ENCODE measurements at regions not wholly inside any gene's neighbourhood (a gene's known extent, or its start where the extent isn't known, plus 50 kb on each side); places are given as distances from the start of the nearest gene placed in this dataset.

- Mint-ChIP-seq H3K27me3 (no peaks in the 10 kb centered on the region), H3K4me3 (no peak overlapping the region), H3K9me3 (peaks cover 0 to 13% (median 6%) of the 10 kb centered on the region in 5 donors), H3K36me3 (no peaks in the 10 kb centered on the region), H3K27ac (no peak overlapping the region), H3K4me1 (no peaks in the 10 kb centered on the region)
- Histone ChIP-seq H3K9me3 (ENCODE audit: low read length) (no peaks in the 10 kb centered on the region), H3K27me3 (ENCODE audit: insufficient read depth, low read length, poor library complexity, severe bottlenecking) (no peaks in the 10 kb centered on the region), H3K36me3 (ENCODE audit: insufficient read depth, low read length) (no peaks in the 10 kb centered on the region), H3K4me3 (ENCODE audit: low read length) (no peak overlapping the region), H3K4me1 (ENCODE audit: insufficient read depth, low read length) (no peaks in the 10 kb centered on the region), H3K27ac (ENCODE audit: low read depth, low read length) (no peak overlapping the region)
- ChIA-PET POLR2A (no interaction called here), CTCF (no interaction called here)
- DNase-seq = no peak
These were observed 497.3 kb downstream of the CCDC85A start for GRCh38 chr2:56680971-56681631.

- no peak overlapping the region for H3K27ac ChIP-seq (ENCODE audit: low read depth, low read length)
- no peaks in the 10 kb centered on the region for H3K27me3 ChIP-seq (ENCODE audit: insufficient read depth, low read length, poor library complexity, severe bottlenecking)
- Mint-ChIP-seq H3K4me3 (no peak overlapping the region), H3K36me3 (no peaks in the 10 kb centered on the region), H3K4me1 (no peaks in the 10 kb centered on the region), H3K27ac (peak overlapping the region in 1 of 8 donors; percentile 56), H3K27me3 (no peaks in the 10 kb centered on the region), H3K9me3 (peaks cover 0 to 18% (median 7%) of the 10 kb centered on the region in 5 donors)
- no peak for DNase-seq
- CTCF ChIA-PET = no interaction called here
- no peaks in the 10 kb centered on the region for H3K4me1 ChIP-seq (ENCODE audit: insufficient read depth, low read length)
- POLR2A ChIA-PET = no interaction called here
- no peak overlapping the region for H3K4me3 ChIP-seq (ENCODE audit: low read length)
- no peaks in the 10 kb centered on the region for H3K9me3 ChIP-seq (ENCODE audit: low read length)
- H3K36me3 ChIP-seq (ENCODE audit: insufficient read depth, low read length) = no peaks in the 10 kb centered on the region
These were observed 498.0 kb downstream of the CCDC85A start for GRCh38 chr2:56681659-56682396.

GRCh38 chr2:56682397-56682760 is 498.6 kb downstream of the CCDC85A start:
- no peak overlapping the region for H3K4me3 ChIP-seq (ENCODE audit: low read length)
- Mint-ChIP-seq H3K27me3 (no peaks in the 10 kb centered on the region), H3K4me1 (no peaks in the 10 kb centered on the region), H3K36me3 (no peaks in the 10 kb centered on the region), H3K27ac (no peak overlapping the region), H3K4me3 (no peak overlapping the region), H3K9me3 (peaks cover 0 to 18% (median 7%) of the 10 kb centered on the region in 5 donors)
- H3K9me3 ChIP-seq (ENCODE audit: low read length) = no peaks in the 10 kb centered on the region
- no peaks in the 10 kb centered on the region for H3K4me1 ChIP-seq (ENCODE audit: insufficient read depth, low read length)
- CTCF ChIA-PET = no interaction called here
- no peak for DNase-seq
- no peaks in the 10 kb centered on the region for H3K36me3 ChIP-seq (ENCODE audit: insufficient read depth, low read length)
- POLR2A ChIA-PET = no interaction called here
- no peaks in the 10 kb centered on the region for H3K27me3 ChIP-seq (ENCODE audit: insufficient read depth, low read length, poor library complexity, severe bottlenecking)
- H3K27ac ChIP-seq (ENCODE audit: low read depth, low read length) = no peak overlapping the region

GRCh38 chr2:56684327-56684726 is 500.5 kb downstream of the CCDC85A start:
- Mint-ChIP-seq H3K36me3 (no peaks in the 10 kb centered on the region), H3K27ac (no peak overlapping the region), H3K27me3 (no peaks in the 10 kb centered on the region), H3K4me1 (no peaks in the 10 kb centered on the region), H3K9me3 (peaks cover 0 to 23% (median 9%) of the 10 kb centered on the region in 5 donors), H3K4me3 (no peak overlapping the region)
- H3K9me3 ChIP-seq (ENCODE audit: low read length) = no peaks in the 10 kb centered on the region
- H3K4me1 ChIP-seq (ENCODE audit: insufficient read depth, low read length) = no peaks in the 10 kb centered on the region
- no peaks in the 10 kb centered on the region for H3K36me3 ChIP-seq (ENCODE audit: insufficient read depth, low read length)
- H3K27ac ChIP-seq (ENCODE audit: low read depth, low read length) = no peak overlapping the region
- no peak for DNase-seq
- no peaks in the 10 kb centered on the region for H3K27me3 ChIP-seq (ENCODE audit: insufficient read depth, low read length, poor library complexity, severe bottlenecking)
- ChIA-PET POLR2A (no interaction called here), CTCF (no interaction called here)
- no peak overlapping the region for H3K4me3 ChIP-seq (ENCODE audit: low read length)

GRCh38 chr2:56685205-56685604 is 501.4 kb downstream of the CCDC85A start:
- Mint-ChIP-seq H3K4me3 (no peak overlapping the region), H3K4me1 (no peaks in the 10 kb centered on the region), H3K9me3 (peaks cover 0 to 23% (median 9%) of the 10 kb centered on the region in 5 donors), H3K36me3 (no peaks in the 10 kb centered on the region), H3K27me3 (no peaks in the 10 kb centered on the region), H3K27ac (no peak overlapping the region)
- DNase-seq = no peak
- POLR2A ChIA-PET = no interaction called here
- H3K4me1 ChIP-seq (ENCODE audit: insufficient read depth, low read length) = no peaks in the 10 kb centered on the region
- no peak overlapping the region for H3K27ac ChIP-seq (ENCODE audit: low read depth, low read length)
- H3K9me3 ChIP-seq (ENCODE audit: low read length) = no peaks in the 10 kb centered on the region
- no peak overlapping the region for H3K4me3 ChIP-seq (ENCODE audit: low read length)
- CTCF ChIA-PET = no interaction called here
- no peaks in the 10 kb centered on the region for H3K36me3 ChIP-seq (ENCODE audit: insufficient read depth, low read length)
- no peaks in the 10 kb centered on the region for H3K27me3 ChIP-seq (ENCODE audit: insufficient read depth, low read length, poor library complexity, severe bottlenecking)

- H3K9me3 Mint-ChIP-seq = peaks cover 0 to 29% (median 7%) of the 10 kb centered on the region in 5 donors
- no peaks in the 10 kb centered on the region for H3K27me3 Mint-ChIP-seq
- CTCF ChIA-PET = no interaction called here
These were observed 503.4 kb downstream of the CCDC85A start for GRCh38 chr2:56687169-56687568.

GRCh38 chr2:56688661-56689060 is 504.9 kb downstream of the CCDC85A start:
- Histone ChIP-seq H3K9me3 (ENCODE audit: low read length) (no peaks in the 10 kb centered on the region), H3K4me3 (ENCODE audit: low read length) (no peak overlapping the region), H3K27ac (ENCODE audit: low read depth, low read length) (no peak overlapping the region), H3K27me3 (ENCODE audit: insufficient read depth, low read length, poor library complexity, severe bottlenecking) (no peaks in the 10 kb centered on the region), H3K36me3 (ENCODE audit: insufficient read depth, low read length) (no peaks in the 10 kb centered on the region), H3K4me1 (ENCODE audit: insufficient read depth, low read length) (no peaks in the 10 kb centered on the region)
- ChIA-PET CTCF (no interaction called here), POLR2A (no interaction called here)
- Mint-ChIP-seq H3K27ac (no peak overlapping the region), H3K4me1 (no peaks in the 10 kb centered on the region), H3K9me3 (peaks cover 0 to 29% (median 11%) of the 10 kb centered on the region in 5 donors), H3K4me3 (no peak overlapping the region), H3K27me3 (no peaks in the 10 kb centered on the region), H3K36me3 (no peaks in the 10 kb centered on the region)
- no peak for DNase-seq

More at GRCh38 chr2:56687169-56687568, 503.4 kb downstream of the CCDC85A start:
- no peaks in the 10 kb centered on the region for H3K27me3 ChIP-seq (ENCODE audit: insufficient read depth, low read length, poor library complexity, severe bottlenecking)
- DNase-seq = no peak
- H3K9me3 ChIP-seq (ENCODE audit: low read length) = no peaks in the 10 kb centered on the region
- no peaks in the 10 kb centered on the region for H3K4me1 ChIP-seq (ENCODE audit: insufficient read depth, low read length)
- H3K27ac Mint-ChIP-seq = no peak overlapping the region
- no peak overlapping the region for H3K27ac ChIP-seq (ENCODE audit: low read depth, low read length)
- no peaks in the 10 kb centered on the region for H3K36me3 Mint-ChIP-seq
- H3K4me3 Mint-ChIP-seq = no peak overlapping the region
- POLR2A ChIA-PET = no interaction called here
- no peak overlapping the region for H3K4me3 ChIP-seq (ENCODE audit: low read length)
- no peaks in the 10 kb centered on the region for H3K36me3 ChIP-seq (ENCODE audit: insufficient read depth, low read length)
- no peaks in the 10 kb centered on the region for H3K4me1 Mint-ChIP-seq

- ChIA-PET POLR2A (no interaction called here), CTCF (no interaction called here)
These were observed 509.7 kb downstream of the CCDC85A start for GRCh38 chr2:56693501-56693900.

More at GRCh38 chr2:56693501-56693900, 509.7 kb downstream of the CCDC85A start:
- Mint-ChIP-seq H3K4me3 (no peak overlapping the region), H3K36me3 (no peaks in the 10 kb centered on the region), H3K9me3 (peaks cover 7 to 21% (median 13%) of the 10 kb centered on the region in 5 donors), H3K4me1 (no peaks in the 10 kb centered on the region), H3K27ac (no peak overlapping the region), H3K27me3 (no peaks in the 10 kb centered on the region)
- H3K9me3 ChIP-seq (ENCODE audit: low read length) = no peaks in the 10 kb centered on the region
- no peaks in the 10 kb centered on the region for H3K36me3 ChIP-seq (ENCODE audit: insufficient read depth, low read length)
- no peaks in the 10 kb centered on the region for H3K4me1 ChIP-seq (ENCODE audit: insufficient read depth, low read length)
- no peak overlapping the region for H3K27ac ChIP-seq (ENCODE audit: low read depth, low read length)
- no peak overlapping the region for H3K4me3 ChIP-seq (ENCODE audit: low read length)
- DNase-seq = no peak
- no peaks in the 10 kb centered on the region for H3K27me3 ChIP-seq (ENCODE audit: insufficient read depth, low read length, poor library complexity, severe bottlenecking)

Measured in CD8-positive, alpha-beta memory T cell (primary cell).